Pancreas (tissue), 10 donors: ENCODE measurements at regions not wholly inside any gene's neighbourhood (a gene's known extent, or its start where the extent isn't known, plus 50 kb on each side); places are given as distances from the start of the nearest gene placed in this dataset.

Experiments used
- ATAC-seq, 4 donors: fragments of 200-7000 bp; cut with Tn5 transposase; one replicate each; pipeline versions ENCODE4 v1.8.0 to v1.9.1; 2020; ENCODE audit warnings: mild to moderate bottlenecking in 4 of 4, moderate library complexity in 4 of 4
- DNase-seq, 6 donors: peaks; one replicate each; pipeline ENCODE4 v3.0.0-alpha.2; 2020
- FAIRE-seq: peaks from 2 replicates; lab custom pipeline; 2012; peaks lifted over from hg19 to GRCh38; lab: Jason Lieb, UNC
- H3K27ac ChIP-seq, 4 donors: fragments of 200-600 bp; sonication (generic); 1 replicate in 3 of 4; 2 replicates in 1 of 4; pipeline versions ENCODE4 v1.5.0 to v1.8.0; 2020
- H3K27me3 ChIP-seq, 4 donors: fragments of 200-600 bp; one replicate each; pipeline ENCODE4 v1.8.0; 2021
- H3K36me3 ChIP-seq, 3 donors: fragments of 200-600 bp; sonication (generic) in 1 of 3; one replicate each; pipeline versions ENCODE4 v1.5.0 to v1.8.0; 2020 to 2021
- H3K4me1 ChIP-seq, 3 donors: fragments of 200-600 bp; one replicate each; pipeline ENCODE4 v1.8.0; 2021
- H3K4me3 ChIP-seq, 4 donors: fragments of 200-600 bp; sonication (generic) in 2 of 4; one replicate each; pipeline versions ENCODE4 v1.5.0 to v1.8.0; 2020 to 2021
- H3K9me3 ChIP-seq, 4 donors: fragments of 200-600 bp; one replicate each; pipeline ENCODE4 v1.8.0; 2021
- CTCF ChIP-seq, 4 donors: fragments of 200-600 bp; sonication (generic) in 3 of 4; IDR thresholded peaks; one replicate each; pipeline versions ENCODE4 v1.5.0 to v1.8.0; 2021; ENCODE audit warnings: antibody characterized with exemption in 4 of 4
- WGBS, 2 donors: extraction: QIAGEN DNeasy Blood & Tissue Kit; methylation state at CpG; one replicate each; pipeline ENCODE4 v1.1.7; 2013; 5-methylcytosine and 5-hydroxymethylcytosine counted together
- intact Hi-C, 3 donors: fragments of 100-400 bp; cut with DNase I; formaldehyde crosslinking; loops; one replicate each; pipeline versions ENCODE4 v1.11.1 to v1.14.2; 2022
- donor health status: healthy with polysubstance abuse.
- donor health status: DM: no; HTN: no; CAD: no; lungs with moderate emphysema.
- donor health status: DM: no; HTN: no; CAD: no.
- donor health status: control.
- donor health status: control.
- donor health status: Bipolar disorder and iron deficiency.
- donor health status: DM: yes; HTN: yes; CAD: no.
- donor health status: DM: no; HTN: no; CAD: no.
- donor health status: DM: no; HTN: no; CAD: no.
- donor health status: DM: yes; HTN: yes; CAD: no.

GRCh38 chr3:117084739-117085270, 375.2 kb downstream of the TUSC7 start:
- WGBS, 2 donors: 0 to 46% methylated on average over 3 of the region's 3 CpGs
- no peak overlapping the region for H3K27ac ChIP-seq
- DNase-seq (no peak), ATAC-seq (no peak), FAIRE-seq (no peak)
- H3K9me3 ChIP-seq: no peaks in the 10 kb centered on the region
- H3K36me3 ChIP-seq: no peaks in the 10 kb centered on the region
- intact Hi-C loops: no loop called here
- H3K4me1 ChIP-seq: no peaks in the 10 kb centered on the region
- no peaks in the 10 kb centered on the region for H3K27me3 ChIP-seq
- H3K4me3 ChIP-seq: no peak overlapping the region
- TF ChIP-seq CTCF (IDR thresholded peaks at IDR 0.05): no peak

DNA sequence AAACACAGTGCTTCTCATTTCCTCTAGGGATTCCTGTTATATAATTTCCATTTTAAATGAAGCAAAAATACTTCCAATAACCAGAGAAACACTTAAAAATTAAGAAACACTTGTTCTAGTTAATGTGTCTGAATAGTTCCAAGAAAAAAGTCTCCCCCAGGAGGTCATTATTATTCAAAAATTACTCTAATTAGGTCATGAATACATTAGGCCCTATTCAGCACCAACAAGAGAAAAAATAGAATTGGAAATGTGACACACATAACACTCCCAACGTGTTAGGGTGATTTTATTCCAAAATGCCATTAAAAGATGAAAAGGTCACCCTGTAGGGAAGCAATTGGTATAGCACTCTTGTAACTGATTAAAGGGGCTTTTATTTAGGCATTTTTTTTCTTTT, 382.1 kb downstream of the TUSC7 start:
- Histone ChIP-seq H3K36me3 (no peaks in the 10 kb centered on the region), H3K27me3 (no peaks in the 10 kb centered on the region), H3K9me3 (no peaks in the 10 kb centered on the region), H3K4me1 (peaks cover 0 to 4% (median 0%) of the 10 kb centered on the region in 3 donors), H3K27ac (no peak overlapping the region), H3K4me3 (no peak overlapping the region)
- FAIRE-seq (no peak), DNase-seq (no peak), ATAC-seq (no peak)
- 61 to 68% methylated on average over 1 of the region's 1 CpG for WGBS, 2 donors
- no peak for TF ChIP-seq CTCF (IDR thresholded peaks at IDR 0.05)
- intact Hi-C loops: no loop called here

DNA sequence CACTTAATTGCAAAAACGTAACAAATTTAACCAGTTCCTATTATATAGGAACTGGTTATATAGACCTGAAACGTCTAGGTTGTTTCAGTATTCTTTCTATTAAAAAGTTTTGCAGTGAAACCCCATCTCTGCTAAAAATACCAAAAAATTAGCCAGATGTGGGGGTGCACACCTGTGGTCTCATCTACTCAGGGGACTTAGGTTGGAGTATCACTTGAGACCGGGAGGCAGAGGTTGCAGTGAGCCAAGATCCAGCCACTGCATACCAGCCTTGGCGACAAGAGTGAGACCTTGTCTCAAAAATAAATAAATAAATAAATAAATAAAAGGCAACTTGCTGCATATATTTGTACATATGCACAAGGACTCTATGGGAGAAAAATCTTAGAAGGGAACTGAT, 387.0 kb downstream of the TUSC7 start:
- H3K36me3 ChIP-seq: no peaks in the 10 kb centered on the region
- no peak for FAIRE-seq
- intact Hi-C loops: no loop called here
- 76 to 77% methylated on average over 4 of the region's 4 CpGs for WGBS, 2 donors
- H3K27ac ChIP-seq: no peak overlapping the region
- no peaks in the 10 kb centered on the region for H3K9me3 ChIP-seq
- no peak for DNase-seq
- H3K27me3 ChIP-seq: no peaks in the 10 kb centered on the region
- no peak for ATAC-seq
- H3K4me3 ChIP-seq: no peak overlapping the region
- TF ChIP-seq CTCF (IDR thresholded peaks at IDR 0.05): no peak
- peaks cover 0 to 4% (median 0%) of the 10 kb centered on the region in 3 donors for H3K4me1 ChIP-seq

DNA sequence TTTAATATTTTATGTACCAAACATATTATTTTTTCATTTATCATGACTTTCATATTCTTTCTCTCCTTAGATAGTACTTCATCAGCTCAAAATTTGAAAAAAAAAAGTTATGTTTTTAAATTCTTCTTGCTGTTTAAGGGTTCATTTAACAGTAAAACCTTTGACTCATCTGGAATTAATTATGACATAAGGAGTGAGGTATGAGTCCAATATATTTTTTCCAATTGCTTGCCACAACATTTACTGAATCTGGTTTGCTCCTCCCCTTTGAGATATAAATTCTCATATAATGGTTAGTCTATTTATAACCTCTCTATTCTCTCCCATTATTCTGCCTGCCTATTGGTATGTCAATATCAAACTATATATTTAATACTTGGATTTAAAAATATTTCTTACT, 387.8 kb downstream of the TUSC7 start:
- ATAC-seq (no peak), FAIRE-seq (no peak), DNase-seq (no peak)
- Histone ChIP-seq H3K4me1 (peaks cover 0 to 4% (median 0%) of the 10 kb centered on the region in 3 donors), H3K27ac (no peak overlapping the region), H3K9me3 (no peaks in the 10 kb centered on the region), H3K27me3 (no peaks in the 10 kb centered on the region), H3K36me3 (no peaks in the 10 kb centered on the region), H3K4me3 (no peak overlapping the region)
- intact Hi-C loops: no loop called here
- TF ChIP-seq CTCF (IDR thresholded peaks at IDR 0.05): no peak

DNA sequence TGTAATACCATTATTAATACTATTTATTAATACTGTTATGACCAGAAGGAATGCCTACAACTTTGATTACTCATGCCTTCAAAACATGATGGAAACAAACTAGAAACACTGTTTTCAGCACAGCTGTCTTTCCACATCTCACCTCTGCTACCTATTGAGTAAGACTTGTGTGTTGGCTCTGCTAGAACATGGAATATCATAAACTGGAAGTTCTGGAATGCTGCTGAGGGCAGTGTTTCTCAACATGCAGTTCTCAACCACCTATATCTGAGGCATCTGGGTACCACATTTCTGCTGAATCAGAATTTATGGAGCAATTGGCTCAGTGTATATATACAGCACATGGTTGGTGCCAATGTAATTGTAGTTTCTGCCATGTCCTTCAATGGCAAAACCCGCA, 392.1 kb downstream of the TUSC7 start:
- TF ChIP-seq CTCF (IDR thresholded peaks at IDR 0.05): no peak
- 95 to 97% methylated on average over 1 of the region's 1 CpG for WGBS, 2 donors
- Histone ChIP-seq H3K9me3 (no peaks in the 10 kb centered on the region), H3K4me3 (no peak overlapping the region), H3K27me3 (no peaks in the 10 kb centered on the region), H3K36me3 (no peaks in the 10 kb centered on the region), H3K27ac (no peak overlapping the region), H3K4me1 (no peaks in the 10 kb centered on the region)
- no peak for DNase-seq
- intact Hi-C loops: no loop called here
- no peak for ATAC-seq
- no peak for FAIRE-seq
